Lower leg skin (tissue), 4 donors: ENCODE measurements at regions not wholly inside any gene's neighbourhood (a gene's known extent, or its start where the extent isn't known, plus 50 kb on each side); places are given as distances from the start of the nearest gene placed in this dataset.

Experiments used
- DNase-seq, 2 donors: peaks; one replicate each; pipeline ENCODE4 v3.0.0-alpha.2; 2019; ENCODE audit warnings: low spot score in 2 of 2
- H3K4me3 ChIP-seq: fragments of 200-600 bp; sonication (generic); 2 replicates; pipeline ENCODE4 v1.5.1; 2017; ENCODE audit warnings: mild to moderate bottlenecking, low read depth; ENCODE audit not compliant: poor library complexity, severe bottlenecking
- POLR2A ChIP-seq, 2 donors: fragments of 450-650 bp; IDR thresholded peaks; one replicate each; pipeline ENCODE4 v1.6.1; 2016 to 2017; ENCODE audit warnings: antibody characterized with exemption in 2 of 2, mild to moderate bottlenecking in 1 of 2, moderate library complexity in 1 of 2
- WGBS, 2 donors: methylation state at CpG; one replicate each; pipeline ENCODE4 v1.1.5; 2018; 5-methylcytosine and 5-hydroxymethylcytosine counted together
- intact Hi-C: fragments of 100-400 bp; cut with DNase I; formaldehyde crosslinking; loops from one replicate; pipeline ENCODE4 v1.15.0; 2023; ENCODE audit warnings: low total_unique reads
- TF ChIP-seq, protein P1 (sequence below), 3 donors: fragments of 450-650 bp; IDR thresholded peaks; one replicate each; pipeline ENCODE4 v1.5.1; 2016; ENCODE audit warnings: antibody characterized with exemption in 3 of 3, mild to moderate bottlenecking in 3 of 3, moderate library complexity in 2 of 3

DNA sequence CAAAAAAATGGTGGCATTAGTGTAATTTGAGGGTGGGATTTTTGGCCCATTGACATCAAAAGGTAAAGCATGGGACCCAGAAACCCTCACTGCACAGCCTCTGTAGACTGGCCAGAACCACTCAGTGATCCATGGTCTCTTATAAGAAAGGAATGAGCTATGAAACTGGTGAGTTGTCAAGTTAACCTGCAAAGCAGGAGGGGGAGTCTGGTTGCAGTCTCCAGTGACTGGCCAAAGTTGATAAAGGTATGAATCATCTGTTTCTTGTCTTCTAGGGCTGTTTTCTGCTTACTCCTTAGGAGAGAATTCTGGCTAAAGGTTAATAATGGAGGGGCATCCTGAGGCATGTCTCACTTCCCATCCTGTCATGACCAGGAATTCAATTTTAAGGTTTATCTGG is 325.2 kb downstream of the TLR4 start:
- no peak overlapping the region for H3K4me3 ChIP-seq
- intact Hi-C loops, result no loop called here
- TF ChIP-seq POLR2A (IDR thresholded peaks at IDR 0.05), result no peak
- TF ChIP-seq, protein P1, sequence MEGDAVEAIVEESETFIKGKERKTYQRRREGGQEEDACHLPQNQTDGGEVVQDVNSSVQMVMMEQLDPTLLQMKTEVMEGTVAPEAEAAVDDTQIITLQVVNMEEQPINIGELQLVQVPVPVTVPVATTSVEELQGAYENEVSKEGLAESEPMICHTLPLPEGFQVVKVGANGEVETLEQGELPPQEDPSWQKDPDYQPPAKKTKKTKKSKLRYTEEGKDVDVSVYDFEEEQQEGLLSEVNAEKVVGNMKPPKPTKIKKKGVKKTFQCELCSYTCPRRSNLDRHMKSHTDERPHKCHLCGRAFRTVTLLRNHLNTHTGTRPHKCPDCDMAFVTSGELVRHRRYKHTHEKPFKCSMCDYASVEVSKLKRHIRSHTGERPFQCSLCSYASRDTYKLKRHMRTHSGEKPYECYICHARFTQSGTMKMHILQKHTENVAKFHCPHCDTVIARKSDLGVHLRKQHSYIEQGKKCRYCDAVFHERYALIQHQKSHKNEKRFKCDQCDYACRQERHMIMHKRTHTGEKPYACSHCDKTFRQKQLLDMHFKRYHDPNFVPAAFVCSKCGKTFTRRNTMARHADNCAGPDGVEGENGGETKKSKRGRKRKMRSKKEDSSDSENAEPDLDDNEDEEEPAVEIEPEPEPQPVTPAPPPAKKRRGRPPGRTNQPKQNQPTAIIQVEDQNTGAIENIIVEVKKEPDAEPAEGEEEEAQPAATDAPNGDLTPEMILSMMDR (IDR thresholded peaks at IDR 0.05), result no peak
- no peak for DNase-seq

- intact Hi-C loops, result no loop called here
- WGBS, 2 donors, result 66 to 76% methylated on average over 1 of the region's 1 CpG
- no peak for DNase-seq
- no peak for TF ChIP-seq POLR2A (IDR thresholded peaks at IDR 0.05)
- TF ChIP-seq, protein P1 (IDR thresholded peaks at IDR 0.05), result no peak
- H3K4me3 ChIP-seq, result no peak overlapping the region
Measured at GRCh38 chr9:118034701-118035100, 330.5 kb downstream of the TLR4 start.

DNA sequence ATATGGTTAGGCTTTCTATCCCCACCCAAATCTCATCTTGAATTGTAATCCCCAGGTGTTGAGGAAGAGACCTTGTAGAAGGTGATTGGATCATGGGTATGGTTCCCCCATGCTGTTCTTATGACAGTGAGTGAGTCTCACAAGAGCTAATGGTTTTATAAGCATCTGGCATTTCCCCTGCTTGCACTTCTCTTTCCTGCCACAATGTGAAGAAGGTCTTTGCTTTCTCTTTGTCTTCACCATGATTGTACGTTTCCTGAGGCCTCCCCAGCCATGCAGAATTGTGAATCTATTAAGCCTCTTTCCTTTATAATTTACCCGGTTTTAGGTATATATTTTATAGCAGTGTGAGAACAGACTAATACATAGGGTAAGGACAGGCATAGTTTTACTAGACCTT is 334.5 kb downstream of the TLR4 start:
- intact Hi-C loops, result no loop called here
- H3K4me3 ChIP-seq, result no peak overlapping the region
- TF ChIP-seq, protein P1 (IDR thresholded peaks at IDR 0.05), result no peak
- TF ChIP-seq POLR2A (IDR thresholded peaks at IDR 0.05), result no peak
- WGBS, 2 donors, result 46 to 69% methylated on average over 2 of the region's 2 CpGs
- DNase-seq, result no peak

GRCh38 chr9:118058227-118058626 is 354.0 kb downstream of the TLR4 start:
- TF ChIP-seq, protein P1 (IDR thresholded peaks at IDR 0.05), result no peak
- no peak for DNase-seq
- intact Hi-C loops, result no loop called here
- H3K4me3 ChIP-seq, result no peak overlapping the region
- WGBS, 2 donors, result 49 to 57% methylated on average over 2 of the region's 2 CpGs

DNA sequence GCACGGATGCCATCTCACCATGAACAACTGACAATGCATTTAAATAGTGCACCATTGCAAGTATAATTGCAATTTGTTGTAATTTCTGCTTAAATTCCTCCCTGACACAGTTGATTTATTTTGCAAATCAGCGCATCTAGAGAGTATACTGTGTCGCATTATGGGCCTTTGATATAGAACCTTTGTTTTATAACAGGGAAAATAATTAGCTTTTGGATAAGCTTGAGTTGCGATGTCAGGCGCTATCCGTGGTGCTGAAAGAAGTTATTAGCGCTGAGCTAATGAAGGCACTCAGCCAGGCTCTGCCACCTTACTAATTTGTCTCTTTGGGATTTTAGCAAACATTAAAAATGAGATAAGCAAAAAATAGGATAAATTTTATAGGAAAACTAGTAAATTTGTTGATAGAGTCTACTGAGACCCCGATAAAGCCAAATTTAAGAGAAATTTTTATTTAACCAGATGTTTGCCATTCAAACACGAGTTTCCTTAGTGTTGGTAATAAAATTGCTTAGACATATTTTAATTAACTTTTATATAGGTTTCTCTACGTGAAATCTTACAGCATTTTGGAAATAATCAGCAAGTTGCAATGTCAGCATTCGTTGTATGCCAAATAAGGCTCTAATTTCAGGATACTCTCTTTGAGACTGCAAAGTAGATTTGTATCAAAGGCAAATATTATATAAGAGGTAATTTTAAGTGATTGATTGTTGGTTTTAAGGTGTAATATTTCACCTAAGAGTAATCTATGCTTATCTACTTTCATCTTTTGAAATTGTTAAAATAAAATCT is 355.5 kb downstream of the TLR4 start:
- 21 to 25% methylated on average over 11 of the region's 11 CpGs for WGBS, 2 donors
- DNase-seq, result no peak
- TF ChIP-seq, protein P1 (IDR thresholded peaks at IDR 0.05), result no peak
- no peak for TF ChIP-seq POLR2A (IDR thresholded peaks at IDR 0.05)
- H3K4me3 ChIP-seq, result no peak overlapping the region
- intact Hi-C loops, result no loop called here

- H3K4me3 ChIP-seq, result no peak overlapping the region
- WGBS, 2 donors, result 89% methylated on average over 13 of the region's 13 CpGs
- no peak for TF ChIP-seq POLR2A (IDR thresholded peaks at IDR 0.05)
- intact Hi-C loops, result no loop called here
- no peak for DNase-seq
Measured at GRCh38 chr9:118083161-118083560, 379.0 kb downstream of the TLR4 start.
